ENCODE measurements at regions not wholly inside any gene's neighbourhood (a gene's known extent, or its start where the extent isn't known, plus 50 kb on each side); places are given as distances from the start of the nearest gene placed in this dataset.
"Not testable (repeated sequence)": the region's sequence is repeated elsewhere in the genome, so short reads cannot be mapped to it uniquely, and the experiment has no call there.

DNA sequence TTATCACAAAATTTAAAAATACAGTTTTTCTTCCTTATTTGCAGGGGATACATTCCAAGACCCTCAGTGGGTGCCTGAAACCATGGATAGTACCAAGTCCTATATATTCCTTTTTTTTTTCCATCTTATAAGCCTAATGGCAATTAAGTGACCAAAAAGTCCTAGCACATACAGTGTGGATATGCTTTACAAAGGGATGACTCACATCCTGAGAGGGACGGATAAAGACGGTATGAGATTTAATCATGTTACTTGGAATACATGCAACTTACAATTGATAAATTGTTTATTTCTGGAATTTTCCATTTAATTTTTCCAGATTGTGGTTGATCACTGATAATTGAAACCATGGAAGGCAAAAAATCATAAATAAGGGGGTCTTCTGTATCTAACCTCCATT is 181.2 kb upstream of the BRINP3 start:
- in situ Hi-C loops (cut with HindIII; ENCODE audit: low pct_unique_long_range_greater_than_20kb, low sequenced_read_pairs), result no loop called here
- DNase-seq (ENCODE audit: low read depth), result no peak

DNA sequence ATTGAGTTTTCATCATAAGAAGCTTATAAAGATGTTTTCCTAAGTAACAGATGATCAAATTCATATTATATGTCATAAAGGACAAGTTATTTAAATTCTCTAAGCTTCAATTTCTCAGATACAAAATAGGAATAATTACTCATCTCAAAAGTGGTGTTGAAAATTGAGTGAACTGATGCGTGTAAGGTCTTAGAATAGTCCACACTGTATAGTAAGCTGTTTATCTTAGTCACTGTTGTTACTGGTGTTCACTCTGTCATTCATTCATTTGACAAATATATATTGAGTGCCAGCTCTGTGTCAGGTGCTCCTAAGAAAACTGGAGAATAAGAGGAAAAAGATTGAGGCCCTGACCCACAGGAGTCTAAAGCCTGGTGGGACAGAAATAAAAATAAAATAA is 186.3 kb upstream of the BRINP3 start:
- DNase-seq (ENCODE audit: low read depth), result no peak
- in situ Hi-C loops (cut with HindIII; ENCODE audit: low pct_unique_long_range_greater_than_20kb, low sequenced_read_pairs), result no loop called here

DNA sequence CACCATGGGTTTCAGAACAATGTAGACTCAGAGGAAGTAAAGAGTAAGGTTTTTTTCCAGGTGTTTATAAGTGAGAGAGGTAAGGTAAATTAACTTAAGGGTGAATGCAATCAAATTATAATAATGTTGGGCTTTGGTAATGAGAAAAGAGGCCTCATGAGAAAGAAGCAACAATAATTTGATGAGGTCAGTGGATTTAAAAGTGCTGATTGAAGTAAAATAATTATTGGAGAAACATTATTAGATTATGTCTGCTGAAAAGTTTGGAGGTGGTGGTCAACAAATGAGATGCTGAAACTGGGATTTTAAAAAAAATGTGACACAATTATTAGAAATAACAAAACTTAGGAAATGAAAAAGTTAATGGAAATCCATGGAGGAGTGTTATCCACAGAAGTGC is 187.4 kb upstream of the BRINP3 start:
- in situ Hi-C loops (cut with HindIII; ENCODE audit: low pct_unique_long_range_greater_than_20kb, low sequenced_read_pairs), result no loop called here
- DNase-seq (ENCODE audit: low read depth), result no peak

- DNase-seq (ENCODE audit: low read depth), result no peak
- in situ Hi-C loops (cut with HindIII; ENCODE audit: low pct_unique_long_range_greater_than_20kb, low sequenced_read_pairs), result no loop called here
These were observed 190.2 kb upstream of the BRINP3 start for GRCh38 chr1:190667914-190668313.

GRCh38 chr1:190679044-190679443 is 201.4 kb upstream of the BRINP3 start:
- DNase-seq (ENCODE audit: low read depth), result no peak
- in situ Hi-C loops (cut with HindIII; ENCODE audit: low pct_unique_long_range_greater_than_20kb, low sequenced_read_pairs), result no loop called here

- in situ Hi-C loops (cut with HindIII; ENCODE audit: low pct_unique_long_range_greater_than_20kb, low sequenced_read_pairs), result no loop called here
- DNase-seq (ENCODE audit: low read depth), result no peak
These were observed 201.8 kb upstream of the BRINP3 start for GRCh38 chr1:190679454-190679853.

DNA sequence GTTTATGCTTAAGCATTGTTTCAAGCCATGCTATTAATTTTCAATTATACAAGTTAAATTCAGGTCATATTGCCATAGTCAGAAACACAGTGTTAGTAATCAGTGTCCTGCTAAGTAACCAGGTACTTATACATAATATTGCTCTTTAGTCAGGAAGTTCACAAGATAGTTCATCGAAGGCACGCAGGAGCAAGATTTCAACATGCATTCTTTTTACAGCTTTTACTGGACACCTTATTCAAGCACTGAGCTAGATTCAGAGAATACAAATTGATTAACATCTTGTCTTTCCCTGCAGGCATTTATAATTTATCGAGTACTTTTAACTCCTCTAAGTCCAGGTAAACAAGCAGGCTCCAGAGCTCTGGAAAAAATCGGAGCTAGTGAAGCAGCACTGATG is 202.3 kb upstream of the BRINP3 start:
- DNase-seq (ENCODE audit: low read depth), result no peak

GRCh38 chr1:190685676-190686075 is 208.0 kb upstream of the BRINP3 start:
- in situ Hi-C loops (cut with HindIII; ENCODE audit: low pct_unique_long_range_greater_than_20kb, low sequenced_read_pairs), result no loop called here
- DNase-seq (ENCODE audit: low read depth), result no peak

More for the DNA sequence above, 202.3 kb upstream of the BRINP3 start:
- in situ Hi-C loops (cut with HindIII; ENCODE audit: low pct_unique_long_range_greater_than_20kb, low sequenced_read_pairs), result no loop called here

- in situ Hi-C loops (cut with HindIII; ENCODE audit: low pct_unique_long_range_greater_than_20kb, low sequenced_read_pairs), result no loop called here
- no peak for DNase-seq (ENCODE audit: low read depth)
These were observed 210.4 kb upstream of the BRINP3 start for GRCh38 chr1:190688096-190688495.

DNA sequence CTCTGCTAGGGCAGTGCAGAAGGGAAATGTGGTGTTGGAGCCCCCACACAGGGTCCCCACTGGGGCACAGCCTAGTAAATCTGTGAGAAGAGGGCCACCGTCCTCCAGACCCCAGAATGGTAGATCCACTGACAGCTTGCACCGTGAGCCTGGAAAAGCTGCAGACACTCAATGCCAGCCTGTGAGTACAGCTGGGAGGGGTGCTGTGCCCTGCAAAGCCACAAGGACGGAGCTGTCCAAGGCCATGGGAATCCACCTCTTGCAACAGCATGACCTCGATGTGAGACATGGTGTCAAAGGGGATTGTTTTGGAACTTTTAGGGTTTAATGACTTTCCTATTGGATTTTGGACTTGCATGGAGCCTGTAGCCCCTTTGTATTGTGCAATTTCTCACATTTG is 220.8 kb upstream of the BRINP3 start:
- DNase-seq (ENCODE audit: low read depth); in situ Hi-C loops (cut with HindIII; ENCODE audit: low pct_unique_long_range_greater_than_20kb, low sequenced_read_pairs): not testable (repeated sequence)

DNA sequence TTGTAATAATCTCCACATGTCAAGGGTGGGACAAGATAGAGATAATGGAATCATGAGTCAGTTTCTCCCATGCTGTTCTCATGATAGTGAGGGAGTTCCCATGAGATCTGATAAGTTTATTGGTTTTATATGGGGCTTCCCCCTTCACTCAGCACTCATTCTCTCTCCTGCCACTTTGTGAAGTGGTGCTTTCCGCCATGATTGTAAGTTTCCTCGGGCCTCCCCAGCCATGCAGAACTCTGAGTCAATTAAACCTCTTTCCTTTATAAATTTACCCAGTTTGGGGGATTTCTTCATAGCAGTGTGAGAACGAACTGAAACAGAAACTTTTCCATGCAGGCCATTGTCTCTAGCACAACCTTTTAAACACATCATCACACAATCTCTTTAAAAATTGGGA is 221.5 kb upstream of the BRINP3 start:
- in situ Hi-C loops (cut with HindIII; ENCODE audit: low pct_unique_long_range_greater_than_20kb, low sequenced_read_pairs), result no loop called here
- no peak for DNase-seq (ENCODE audit: low read depth)

- in situ Hi-C loops (cut with HindIII; ENCODE audit: low pct_unique_long_range_greater_than_20kb, low sequenced_read_pairs), result no loop called here
These were observed 230.9 kb upstream of the BRINP3 start for GRCh38 chr1:190708418-190709057.

GRCh38 chr1:190711069-190711468 is 233.4 kb upstream of the BRINP3 start:
- in situ Hi-C loops (cut with HindIII; ENCODE audit: low pct_unique_long_range_greater_than_20kb, low sequenced_read_pairs), result no loop called here
- DNase-seq (ENCODE audit: low read depth), result no peak

More at GRCh38 chr1:190708418-190709057, 230.9 kb upstream of the BRINP3 start:
- DNase-seq (ENCODE audit: low read depth), result no peak

GRCh38 chr1:190717055-190717454 is 239.4 kb upstream of the BRINP3 start:
- DNase-seq (ENCODE audit: low read depth), result no peak
- in situ Hi-C loops (cut with HindIII; ENCODE audit: low pct_unique_long_range_greater_than_20kb, low sequenced_read_pairs), result no loop called here

DNA sequence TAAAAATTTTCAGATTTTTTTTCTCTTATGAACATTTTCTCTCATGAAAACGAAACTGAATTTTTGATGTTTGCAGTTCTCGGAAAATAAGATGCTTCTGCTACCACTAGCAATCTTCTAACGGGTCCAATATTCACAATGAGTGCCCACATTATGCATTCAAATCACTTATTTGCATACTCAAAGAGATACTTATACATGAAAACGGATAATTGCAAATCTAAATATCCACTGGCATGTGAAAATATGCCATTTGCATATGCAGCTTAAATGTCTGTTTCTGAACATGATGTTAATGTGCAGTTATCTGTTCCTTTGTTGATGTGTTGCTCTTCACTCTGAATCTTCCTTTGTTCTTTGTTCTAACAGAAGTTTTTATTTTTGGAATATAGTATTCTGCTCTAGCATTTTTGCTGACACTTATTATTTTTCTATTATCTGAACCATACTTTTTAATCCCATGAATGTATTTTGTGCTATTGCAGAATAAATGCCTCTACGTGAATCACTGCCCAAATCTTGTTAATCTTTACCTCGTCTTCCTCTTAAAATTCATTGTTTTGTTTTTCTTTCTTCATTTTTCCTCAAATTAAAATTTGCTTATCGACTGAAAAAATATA is 259.4 kb upstream of the BRINP3 start:
- in situ Hi-C loops (cut with HindIII; ENCODE audit: low pct_unique_long_range_greater_than_20kb, low sequenced_read_pairs), result no loop called here
- DNase-seq (ENCODE audit: low read depth), result no peak

GRCh38 chr1:190738317-190738716 is 260.7 kb upstream of the BRINP3 start:
- in situ Hi-C loops (cut with HindIII; ENCODE audit: low pct_unique_long_range_greater_than_20kb, low sequenced_read_pairs), result no loop called here
- no peak for DNase-seq (ENCODE audit: low read depth)

- DNase-seq (ENCODE audit: low read depth), result no peak
- in situ Hi-C loops (cut with HindIII; ENCODE audit: low pct_unique_long_range_greater_than_20kb, low sequenced_read_pairs), result no loop called here
These were observed 262.3 kb upstream of the BRINP3 start for GRCh38 chr1:190739926-190740325.

DNA sequence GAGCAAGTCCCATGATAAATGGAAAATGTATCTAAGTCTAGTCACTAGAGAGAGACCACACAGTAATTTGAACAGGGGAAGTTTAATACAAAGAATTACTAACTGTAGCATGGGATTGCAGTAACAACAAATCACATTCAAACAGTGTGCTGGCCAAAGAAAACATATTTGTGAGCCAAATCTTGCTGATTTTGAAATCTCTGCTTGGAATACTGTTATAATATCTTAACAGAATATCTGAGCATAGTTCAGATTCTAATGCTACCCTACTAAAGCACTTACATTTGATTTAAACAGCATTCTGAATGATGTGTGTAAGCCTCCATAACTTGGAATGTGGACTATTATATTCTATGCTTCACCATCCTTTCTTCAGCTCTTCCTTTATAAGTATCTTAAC is 270.0 kb upstream of the BRINP3 start:
- DNase-seq (ENCODE audit: low read depth), result no peak
- in situ Hi-C loops (cut with HindIII; ENCODE audit: low pct_unique_long_range_greater_than_20kb, low sequenced_read_pairs), result no loop called here

DNA sequence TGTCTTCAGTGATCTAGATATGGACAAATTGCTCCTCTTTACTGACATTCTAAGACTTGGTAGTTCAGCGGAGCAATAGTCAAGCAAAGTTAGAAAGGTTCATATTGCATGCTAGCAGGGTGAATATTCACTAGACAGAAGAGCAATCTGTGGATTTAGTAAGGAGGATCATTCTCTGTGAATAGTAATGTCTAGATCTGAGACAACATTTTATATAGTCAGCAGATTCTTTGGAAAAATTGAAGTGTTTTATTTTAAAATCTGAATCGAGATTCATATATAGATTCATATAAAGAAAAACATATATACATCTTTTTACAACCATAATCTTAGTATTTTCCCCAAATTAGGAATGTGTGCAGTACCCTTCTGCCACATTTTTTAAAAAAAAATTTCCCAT is 274.5 kb upstream of the BRINP3 start:
- DNase-seq (ENCODE audit: low read depth), result no peak
- in situ Hi-C loops (cut with HindIII; ENCODE audit: low pct_unique_long_range_greater_than_20kb, low sequenced_read_pairs), result no loop called here

DNA sequence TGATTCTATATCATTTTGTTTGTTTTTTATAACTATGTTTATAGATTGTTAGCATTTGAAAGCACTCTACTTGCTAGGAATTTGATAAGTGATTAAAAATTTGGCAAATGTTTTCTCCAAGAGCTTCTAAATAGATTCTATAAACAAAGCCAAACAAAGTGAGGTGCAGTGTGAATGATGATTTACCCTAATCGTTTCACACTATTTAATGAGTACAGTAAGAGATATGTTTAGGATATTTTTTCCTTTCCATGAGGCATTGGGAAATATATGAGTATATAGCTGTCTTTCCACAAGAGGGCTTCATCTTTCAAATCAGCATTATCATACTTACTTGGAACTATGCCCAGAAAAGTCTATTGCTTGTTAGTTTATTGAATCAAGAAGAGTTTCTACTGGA is 277.0 kb upstream of the BRINP3 start:
- in situ Hi-C loops (cut with HindIII; ENCODE audit: low pct_unique_long_range_greater_than_20kb, low sequenced_read_pairs), result no loop called here
- DNase-seq (ENCODE audit: low read depth), result peak; percentile 5
